Stomach (tissue), 4 donors: ENCODE measurements at regions not wholly inside any gene's neighbourhood (a gene's known extent, or its start where the extent isn't known, plus 50 kb on each side); places are given as distances from the start of the nearest gene placed in this dataset.

Experiments
- POLR2A ChIP-seq, 4 donors: fragments of 450-650 bp; IDR thresholded peaks; one replicate each; pipeline ENCODE4 v1.6.1; 2016; ENCODE audit warnings: antibody characterized with exemption in 4 of 4, control low read depth in 2 of 4, mild to moderate bottlenecking in 1 of 4, moderate library complexity in 1 of 4
- TF ChIP-seq, protein P1 (sequence below), 7 experiments: fragments of 450-650 bp in 4 of 7; fragments of 200-600 bp in 3 of 7; sonication (generic) in 3 of 7; IDR thresholded peaks; one replicate each; pipeline ENCODE4 v1.5.1; 2016 to 2019; ENCODE audit warnings: antibody characterized with exemption in 7 of 7, control low read depth in 2 of 7, mild to moderate bottlenecking in 1 of 7

DNA sequence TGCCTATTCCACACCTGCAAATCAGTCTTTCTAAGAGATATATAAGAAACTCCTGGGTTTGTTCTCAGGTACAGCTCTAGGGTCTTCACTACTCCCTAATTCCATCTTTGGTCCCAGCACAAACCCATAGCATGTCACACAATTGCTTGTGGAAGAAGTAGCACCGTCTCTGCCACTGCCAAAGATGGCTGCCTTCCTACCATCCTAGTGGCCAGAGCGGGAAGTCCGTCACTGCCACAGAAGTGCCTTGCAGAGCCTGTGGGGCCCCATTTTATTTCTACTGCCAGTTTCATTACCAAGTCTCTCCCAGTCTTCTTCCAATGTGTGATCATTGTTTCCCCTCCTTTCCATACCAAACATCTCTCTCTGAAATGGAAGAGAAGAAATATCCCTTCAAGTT, 107.6 kb downstream of the CD47 start:
- TF ChIP-seq, protein P1, sequence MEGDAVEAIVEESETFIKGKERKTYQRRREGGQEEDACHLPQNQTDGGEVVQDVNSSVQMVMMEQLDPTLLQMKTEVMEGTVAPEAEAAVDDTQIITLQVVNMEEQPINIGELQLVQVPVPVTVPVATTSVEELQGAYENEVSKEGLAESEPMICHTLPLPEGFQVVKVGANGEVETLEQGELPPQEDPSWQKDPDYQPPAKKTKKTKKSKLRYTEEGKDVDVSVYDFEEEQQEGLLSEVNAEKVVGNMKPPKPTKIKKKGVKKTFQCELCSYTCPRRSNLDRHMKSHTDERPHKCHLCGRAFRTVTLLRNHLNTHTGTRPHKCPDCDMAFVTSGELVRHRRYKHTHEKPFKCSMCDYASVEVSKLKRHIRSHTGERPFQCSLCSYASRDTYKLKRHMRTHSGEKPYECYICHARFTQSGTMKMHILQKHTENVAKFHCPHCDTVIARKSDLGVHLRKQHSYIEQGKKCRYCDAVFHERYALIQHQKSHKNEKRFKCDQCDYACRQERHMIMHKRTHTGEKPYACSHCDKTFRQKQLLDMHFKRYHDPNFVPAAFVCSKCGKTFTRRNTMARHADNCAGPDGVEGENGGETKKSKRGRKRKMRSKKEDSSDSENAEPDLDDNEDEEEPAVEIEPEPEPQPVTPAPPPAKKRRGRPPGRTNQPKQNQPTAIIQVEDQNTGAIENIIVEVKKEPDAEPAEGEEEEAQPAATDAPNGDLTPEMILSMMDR (IDR thresholded peaks at IDR 0.05), result no peak
- TF ChIP-seq POLR2A (IDR thresholded peaks at IDR 0.05), result no peak
